GM18502 (cell line): ENCODE measurements at regions not wholly inside any gene's neighbourhood (a gene's known extent, or its start where the extent isn't known, plus 50 kb on each side); places are given as distances from the start of the nearest gene placed in this dataset.

Source experiments
- ATAC-seq: cut with Tn5 transposase; IDR thresholded peaks from one replicate; pipeline ENCODE4 v1.9.1; 2021; ENCODE audit warnings: mild to moderate bottlenecking; ENCODE audit not compliant: unreplicated experiment, poor library complexity

GRCh38 chr2:150319658-150320555 is 167.6 kb downstream of the RND3 start:
- no peak for ATAC-seq

- ATAC-seq: no peak
These were observed 168.4 kb downstream of the RND3 start for GRCh38 chr2:150319085-150319484.

DNA sequence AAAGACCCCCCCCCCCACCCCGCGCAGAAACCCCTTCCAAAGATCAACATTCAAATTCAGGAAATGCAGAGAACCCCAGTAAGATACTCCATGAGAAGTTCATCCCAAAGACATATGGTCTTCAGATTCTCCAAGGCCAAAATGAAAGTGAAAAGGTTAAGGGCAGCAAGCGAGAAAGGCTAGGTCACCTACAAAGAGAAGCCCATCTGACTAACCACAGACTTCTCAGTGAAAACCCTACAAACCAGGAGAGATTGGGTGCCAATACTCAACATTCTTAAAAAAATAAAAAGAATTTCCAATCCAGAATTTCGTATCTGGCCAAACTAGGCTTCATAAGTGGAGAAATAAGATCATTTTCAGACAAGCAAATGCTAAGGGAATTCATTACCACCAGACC is 175.2 kb downstream of the RND3 start:
- no peak for ATAC-seq

- ATAC-seq: no peak
These were observed 178.0 kb downstream of the RND3 start for GRCh38 chr2:150309311-150310080.

DNA sequence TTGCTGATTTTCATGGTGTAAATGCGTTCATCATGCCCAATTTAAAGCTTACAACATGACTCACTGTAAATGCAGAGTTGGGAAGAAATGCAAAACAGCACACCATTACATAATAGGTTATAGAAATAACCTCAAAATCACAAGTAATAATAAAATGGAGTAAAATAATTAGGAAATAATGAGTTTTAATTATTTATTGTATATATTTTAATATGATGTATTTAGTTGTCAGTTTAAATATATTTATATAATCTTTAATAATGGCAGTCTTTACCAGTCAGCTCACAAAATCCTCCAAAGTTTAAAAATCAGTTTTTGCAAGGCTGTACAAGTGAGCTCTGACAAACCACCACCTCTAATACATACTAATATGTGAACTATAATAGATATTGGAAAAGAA is 180.2 kb downstream of the RND3 start:
- no peak for ATAC-seq

- no peak for ATAC-seq
These were observed 184.2 kb downstream of the RND3 start for GRCh38 chr2:150303281-150303680.

DNA sequence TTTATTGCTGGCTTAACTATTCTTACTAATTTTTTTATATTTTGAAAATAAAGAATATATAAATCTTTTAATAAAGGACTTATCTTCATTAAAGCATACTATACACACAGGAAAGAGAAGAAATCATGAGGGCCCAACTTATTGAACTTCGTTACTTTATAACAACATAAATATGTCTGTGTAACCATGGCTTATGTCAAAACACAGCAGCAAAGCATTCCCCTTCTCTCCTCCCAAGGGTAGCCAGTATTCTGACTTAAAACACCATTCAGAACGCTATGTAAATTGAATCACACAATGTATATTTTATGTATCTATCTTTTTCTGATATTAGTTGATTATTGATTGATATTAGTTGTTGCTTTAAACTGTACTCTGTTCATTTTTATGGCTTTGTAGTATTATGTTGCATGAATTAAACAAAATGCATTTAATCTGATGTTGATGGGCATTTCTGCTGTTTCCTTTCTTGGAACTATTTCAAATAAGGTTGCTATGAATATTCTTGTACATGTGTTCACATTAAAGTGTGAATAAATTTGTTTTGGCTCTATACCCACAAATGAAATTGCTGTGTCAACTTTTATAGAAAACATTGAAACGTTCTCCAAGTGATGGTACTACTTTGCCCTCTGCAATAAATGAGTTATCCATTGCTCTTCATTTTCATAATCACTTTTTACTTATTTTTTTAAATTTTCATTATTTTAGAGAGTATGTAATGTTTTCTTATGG is 188.7 kb downstream of the RND3 start:
- no peak for ATAC-seq

DNA sequence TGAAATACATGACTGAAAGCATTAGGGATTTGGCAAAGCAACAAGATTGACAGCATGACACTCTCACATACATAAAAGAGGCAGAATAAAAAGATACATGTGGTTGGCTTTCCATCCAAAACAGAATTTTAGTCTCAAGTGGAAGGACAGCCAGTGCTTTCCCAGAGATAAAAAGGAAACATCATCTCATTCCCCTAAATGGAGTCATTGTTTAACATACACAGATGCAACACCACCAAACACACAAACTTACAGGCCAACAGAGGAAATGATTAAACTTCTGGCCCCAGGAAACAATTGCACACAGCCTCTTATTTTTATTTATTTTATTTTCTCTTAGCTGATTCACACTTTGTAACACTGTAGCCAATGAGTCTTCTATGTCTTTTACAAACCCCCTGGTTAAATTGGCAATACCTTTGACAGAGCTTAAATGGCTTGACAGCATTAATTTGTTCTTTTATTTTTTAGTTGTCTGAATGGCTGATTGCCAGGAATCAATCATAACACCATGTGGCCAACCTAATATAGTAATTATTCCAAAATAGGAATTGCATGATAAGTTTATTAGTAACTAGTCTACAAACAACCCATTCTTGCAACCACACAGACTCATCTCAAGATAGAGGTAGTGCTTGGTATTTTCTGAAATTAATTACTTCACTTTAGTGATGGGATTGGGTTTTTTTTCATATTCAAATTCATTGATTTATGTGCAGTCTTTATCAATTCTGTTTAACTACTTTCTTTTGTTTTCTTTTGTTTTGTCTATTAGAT is 190.5 kb downstream of the RND3 start:
- no peak for ATAC-seq

DNA sequence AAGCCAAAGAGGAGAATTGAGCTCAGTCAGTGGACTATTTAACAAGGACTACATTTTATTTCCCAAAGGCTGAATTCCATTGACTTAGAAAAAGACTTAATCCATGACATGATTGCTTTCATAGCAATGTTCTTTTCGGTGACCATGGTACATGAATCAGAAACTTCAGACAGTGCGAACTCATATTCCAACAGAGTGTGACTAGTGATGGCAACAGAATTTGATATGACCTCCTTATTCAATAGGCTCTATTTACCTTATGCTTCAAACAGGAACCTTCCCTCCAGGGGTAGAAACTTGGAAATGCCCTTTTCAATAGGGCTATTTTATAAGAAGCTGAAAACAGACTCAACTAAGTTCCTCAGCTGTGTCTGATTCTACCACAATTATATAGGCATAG is 191.9 kb downstream of the RND3 start:
- no peak for ATAC-seq

DNA sequence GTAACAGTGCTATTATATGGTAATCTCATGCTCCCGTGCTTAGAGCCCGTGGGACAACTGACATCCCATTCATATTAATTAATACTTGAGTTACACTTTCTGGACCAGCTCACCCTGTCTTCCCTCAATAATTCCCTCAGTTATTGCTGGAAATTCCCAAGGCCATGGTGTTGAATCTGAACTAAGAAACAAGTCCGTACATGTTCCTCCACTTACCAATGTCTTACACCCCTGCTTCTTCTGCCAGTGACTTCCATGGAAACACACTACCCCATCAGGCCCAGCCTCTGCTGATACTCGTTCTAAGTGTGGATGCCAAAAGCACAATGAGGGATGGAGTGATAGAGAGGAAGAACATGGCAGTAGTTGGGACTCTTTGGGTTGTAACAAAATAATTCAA is 193.7 kb downstream of the RND3 start:
- ATAC-seq: no peak

GRCh38 chr2:150292807-150293206 is 194.7 kb downstream of the RND3 start:
- ATAC-seq: no peak

DNA sequence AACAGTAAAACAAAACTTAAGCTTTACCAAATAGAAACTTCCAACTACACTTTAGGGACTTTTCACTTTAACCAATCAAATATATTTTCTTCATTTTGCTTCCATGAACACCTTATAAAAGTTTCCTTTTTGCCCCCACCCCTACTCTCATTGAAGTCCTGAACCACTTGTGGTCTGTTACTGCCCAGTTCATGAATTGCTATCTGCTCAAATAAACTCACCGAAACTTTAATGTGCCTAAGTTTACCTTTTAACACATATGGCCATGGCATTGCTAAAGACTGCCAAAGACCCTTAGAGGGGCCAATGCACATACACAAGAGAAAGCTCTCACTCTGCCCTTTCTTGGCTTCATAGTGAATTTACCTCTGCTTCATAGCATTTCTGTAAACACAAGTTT is 195.3 kb downstream of the RND3 start:
- ATAC-seq: no peak

DNA sequence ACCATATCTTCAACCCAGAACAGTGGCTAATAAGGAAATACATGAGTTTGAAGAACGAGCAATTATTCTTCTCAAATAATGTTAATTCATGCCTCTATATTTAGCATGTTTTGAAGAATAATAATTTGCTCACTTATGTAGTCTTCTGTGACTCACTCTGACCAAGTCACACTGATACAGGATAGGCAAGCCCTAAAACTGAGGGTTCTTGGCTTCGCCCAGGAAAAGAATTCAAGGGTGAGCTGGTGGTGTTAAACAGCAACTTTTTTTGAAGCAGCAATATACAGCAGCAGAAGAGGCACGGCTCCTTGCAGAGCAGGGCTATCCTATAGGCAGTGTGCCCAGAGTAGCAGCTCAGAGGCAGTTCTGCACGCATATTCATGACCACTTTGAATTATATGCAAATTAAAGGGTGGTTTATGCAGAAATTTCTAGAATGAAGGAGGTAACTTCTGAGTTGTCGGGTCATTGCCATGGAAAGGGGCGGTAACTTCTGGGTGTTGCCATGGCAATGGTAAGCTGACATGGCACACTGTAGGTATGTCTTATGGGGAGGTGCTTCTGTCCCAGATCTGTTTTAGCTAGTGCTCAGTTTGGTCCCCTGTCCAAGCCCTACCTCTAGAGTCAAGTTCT is 200.6 kb downstream of the RND3 start:
- ATAC-seq: no peak

DNA sequence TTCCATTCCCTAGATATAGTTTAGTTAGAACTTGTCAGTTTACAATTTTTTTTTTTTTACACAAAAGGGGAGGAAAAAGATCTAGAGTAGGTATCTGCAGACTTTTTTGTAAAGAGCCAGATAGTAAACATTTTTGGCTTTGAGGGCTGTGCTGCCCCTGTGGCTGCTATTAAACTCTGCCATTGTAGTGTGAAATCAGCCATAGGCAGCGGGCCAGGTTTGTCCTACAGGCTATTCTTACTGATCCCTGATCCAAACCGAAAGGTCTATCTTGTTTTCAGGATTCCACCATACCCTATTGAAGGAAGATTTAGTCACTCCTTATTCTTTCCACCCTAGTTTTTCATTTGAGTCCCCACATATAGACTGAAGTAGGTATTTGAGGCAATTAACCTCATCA is 203.4 kb downstream of the RND3 start:
- no peak for ATAC-seq

GRCh38 chr2:150282771-150283371 is 204.6 kb downstream of the RND3 start:
- ATAC-seq: no peak

GRCh38 chr2:150282357-150282756 is 205.1 kb downstream of the RND3 start:
- no peak for ATAC-seq

DNA sequence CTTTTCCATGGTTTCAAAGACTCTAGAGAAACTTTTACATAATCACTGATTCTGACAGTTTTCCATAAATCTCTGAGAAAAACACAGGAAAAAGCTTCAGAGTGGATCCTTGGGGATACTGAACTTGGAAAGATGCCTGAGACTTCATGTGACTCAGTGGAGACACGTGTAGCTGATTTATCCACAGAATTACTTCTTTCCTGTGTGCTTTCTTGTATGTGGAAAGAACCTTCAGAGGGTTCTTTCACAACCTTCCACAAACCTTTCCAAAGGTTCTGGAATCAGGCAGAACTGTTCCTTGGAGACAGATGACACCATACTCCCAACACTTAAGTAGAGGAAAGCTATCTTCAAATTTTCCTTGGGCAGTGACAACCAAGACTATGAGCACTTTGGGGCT is 207.2 kb downstream of the RND3 start:
- no peak for ATAC-seq

- no peak for ATAC-seq
These were observed 207.8 kb downstream of the RND3 start for GRCh38 chr2:150279686-150280085.

DNA sequence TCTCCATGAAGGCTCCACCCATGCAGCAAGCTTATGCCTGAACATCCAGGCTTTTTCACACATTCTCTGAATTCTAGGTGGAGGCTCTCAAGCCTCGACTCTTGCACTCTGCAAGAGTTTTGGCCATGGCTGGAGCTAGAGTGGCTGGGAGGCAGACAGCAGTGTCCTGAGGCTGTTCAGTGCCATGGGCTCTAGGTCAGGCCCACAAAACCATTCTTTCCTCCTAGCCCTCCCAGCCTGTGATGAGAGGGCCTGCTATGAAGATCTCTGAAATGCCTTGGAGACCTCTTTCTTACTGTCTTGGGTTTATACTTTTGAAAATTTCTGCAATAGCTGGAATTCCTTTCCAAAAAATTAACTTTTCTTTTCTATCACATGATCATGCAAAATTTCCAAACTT is 210.7 kb downstream of the RND3 start:
- ATAC-seq: no peak
